Breast epithelium (tissue), 4 donors: ENCODE measurements at regions not wholly inside any gene's neighbourhood (a gene's known extent, or its start where the extent isn't known, plus 50 kb on each side); places are given as distances from the start of the nearest gene placed in this dataset.

Experiments
- DNase-seq, 2 donors: peaks; one replicate each; pipeline ENCODE4 v3.0.0-alpha.2; 2019; ENCODE audit warnings: low spot score in 2 of 2
- H3K27ac ChIP-seq, 2 donors: fragments of 200-600 bp; sonication (generic) in 1 of 2; one replicate each; pipeline ENCODE4 v1.5.1; 2016 to 2019; ENCODE audit warnings: mild to moderate bottlenecking in 1 of 2
- H3K27me3 ChIP-seq, 2 donors: fragments of 200-600 bp; sonication (generic) in 1 of 2; one replicate each; pipeline versions ENCODE4 v1.5.1 to v1.6.0; 2017 to 2019; ENCODE audit warnings: control low read depth in 1 of 2, mild to moderate bottlenecking in 1 of 2
- H3K36me3 ChIP-seq: fragments of 200-600 bp; one replicate; pipeline ENCODE4 v1.5.1; 2019
- H3K4me1 ChIP-seq, 2 donors: fragments of 200-600 bp; sonication (generic); one replicate each; pipeline ENCODE4 v1.5.1; 2016 to 2019; ENCODE audit warnings: control low read depth in 1 of 2
- H3K4me3 ChIP-seq, 3 donors: fragments of 200-600 bp; sonication (generic); 1 replicate in 2 of 3; 2 replicates in 1 of 3; pipeline ENCODE4 v1.5.1; 2016 to 2019; ENCODE audit warnings: mild to moderate bottlenecking in 3 of 3, moderate library complexity in 2 of 3
- H3K9me3 ChIP-seq, 2 donors: fragments of 200-600 bp; sonication (generic) in 1 of 2; one replicate each; pipeline ENCODE4 v1.5.1; 2016 to 2019; ENCODE audit warnings: control low read depth in 1 of 2
- POLR2A ChIP-seq: fragments of 450-650 bp; IDR thresholded peaks from one replicate; pipeline ENCODE4 v1.6.1; 2016; ENCODE audit warnings: antibody characterized with exemption, mild to moderate bottlenecking, moderate library complexity
- POLR2AphosphoS5 ChIP-seq, 3 donors: sonication (generic); formaldehyde crosslinking; IDR thresholded peaks; one replicate each; pipeline ENCODE4 v1.6.1; 2017; ENCODE audit warnings: antibody characterized with exemption in 3 of 3
- intact Hi-C: fragments of 100-400 bp; cut with DNase I; formaldehyde crosslinking; loops from one replicate; pipeline ENCODE4 v1.15.1; 2023; ENCODE audit warnings: low total_unique reads
- TF ChIP-seq, protein P1 (sequence below), 3 donors: fragments of 450-650 bp; IDR thresholded peaks; one replicate each; pipeline ENCODE4 v1.5.1; 2016 to 2017; ENCODE audit warnings: antibody characterized with exemption in 3 of 3, mild to moderate bottlenecking in 3 of 3, moderate library complexity in 3 of 3

DNA sequence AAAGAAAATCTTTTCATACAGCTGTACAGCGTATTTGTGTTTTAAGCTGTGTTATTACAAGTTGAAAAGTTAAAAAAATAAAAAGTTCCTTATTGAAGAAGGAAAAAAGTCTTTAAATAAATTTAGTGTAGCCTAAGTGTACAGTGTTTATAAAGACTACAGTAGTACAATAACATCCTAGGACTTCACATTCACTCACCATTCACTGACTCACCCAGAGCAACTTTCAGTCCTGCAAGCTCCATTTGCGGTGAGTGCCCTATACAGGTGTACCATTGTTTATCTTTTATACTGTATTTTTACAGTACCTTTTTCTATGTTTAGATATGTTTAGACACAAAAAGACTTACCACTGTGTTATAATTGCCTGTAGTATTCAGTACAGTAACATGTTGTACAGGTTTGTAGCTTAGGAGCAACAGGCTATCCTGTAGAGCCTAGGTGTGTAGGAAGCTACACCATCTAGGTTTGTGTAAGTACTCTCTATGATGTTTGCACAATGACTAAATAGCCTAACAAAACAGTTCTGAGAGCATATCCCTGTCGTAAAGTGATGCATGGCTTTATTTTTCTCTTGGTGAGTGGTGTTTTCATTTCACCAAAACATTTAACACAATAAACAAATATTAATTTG lies 275.2 kb downstream of the DACT1 start:
- H3K9me3 ChIP-seq = no peaks in the 10 kb centered on the region
- no peak for DNase-seq
- H3K27ac ChIP-seq = no peak overlapping the region
- intact Hi-C loops = no loop called here
- H3K36me3 ChIP-seq = no peaks in the 10 kb centered on the region
- TF ChIP-seq, protein P1, sequence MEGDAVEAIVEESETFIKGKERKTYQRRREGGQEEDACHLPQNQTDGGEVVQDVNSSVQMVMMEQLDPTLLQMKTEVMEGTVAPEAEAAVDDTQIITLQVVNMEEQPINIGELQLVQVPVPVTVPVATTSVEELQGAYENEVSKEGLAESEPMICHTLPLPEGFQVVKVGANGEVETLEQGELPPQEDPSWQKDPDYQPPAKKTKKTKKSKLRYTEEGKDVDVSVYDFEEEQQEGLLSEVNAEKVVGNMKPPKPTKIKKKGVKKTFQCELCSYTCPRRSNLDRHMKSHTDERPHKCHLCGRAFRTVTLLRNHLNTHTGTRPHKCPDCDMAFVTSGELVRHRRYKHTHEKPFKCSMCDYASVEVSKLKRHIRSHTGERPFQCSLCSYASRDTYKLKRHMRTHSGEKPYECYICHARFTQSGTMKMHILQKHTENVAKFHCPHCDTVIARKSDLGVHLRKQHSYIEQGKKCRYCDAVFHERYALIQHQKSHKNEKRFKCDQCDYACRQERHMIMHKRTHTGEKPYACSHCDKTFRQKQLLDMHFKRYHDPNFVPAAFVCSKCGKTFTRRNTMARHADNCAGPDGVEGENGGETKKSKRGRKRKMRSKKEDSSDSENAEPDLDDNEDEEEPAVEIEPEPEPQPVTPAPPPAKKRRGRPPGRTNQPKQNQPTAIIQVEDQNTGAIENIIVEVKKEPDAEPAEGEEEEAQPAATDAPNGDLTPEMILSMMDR (IDR thresholded peaks at IDR 0.05) = no peak
- TF ChIP-seq POLR2AphosphoS5 (IDR thresholded peaks at IDR 0.05) (no peak), POLR2A (no peak)
- no peak overlapping the region for H3K4me3 ChIP-seq
- H3K27me3 ChIP-seq = no peaks in the 10 kb centered on the region
- H3K4me1 ChIP-seq = no peaks in the 10 kb centered on the region

DNA sequence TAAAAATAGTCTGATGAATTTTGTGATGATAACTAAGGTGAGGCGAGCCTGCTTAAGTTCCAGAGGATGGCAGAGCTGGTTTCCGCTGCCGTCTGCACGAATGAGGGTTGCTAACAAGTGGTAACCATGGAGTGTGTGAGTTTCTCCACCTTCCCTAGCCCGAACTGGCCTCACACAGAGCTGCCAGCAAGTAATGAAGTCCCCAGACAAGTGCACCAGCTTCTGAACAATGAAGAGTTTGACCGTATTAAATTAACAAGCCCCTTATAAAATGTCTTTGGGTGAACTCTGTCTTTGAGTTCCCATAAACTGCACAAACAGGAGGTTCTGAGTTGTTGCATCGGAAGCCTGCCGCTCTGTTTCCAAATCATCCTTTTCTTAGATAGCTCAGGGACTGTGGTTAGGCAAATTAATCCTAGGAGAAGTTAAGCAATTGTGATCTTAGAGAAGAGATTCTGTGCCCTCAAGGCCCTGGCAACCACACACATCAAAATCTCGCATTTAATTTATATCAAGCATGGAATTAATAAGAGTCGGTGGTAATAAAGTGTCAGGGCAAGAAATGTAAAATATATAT lies 274.1 kb upstream of the DAAM1 start:
- no peak for DNase-seq
- Histone ChIP-seq H3K4me3 (no peak overlapping the region), H3K9me3 (no peaks in the 10 kb centered on the region), H3K36me3 (no peaks in the 10 kb centered on the region), H3K27me3 (no peaks in the 10 kb centered on the region), H3K4me1 (no peaks in the 10 kb centered on the region), H3K27ac (no peak overlapping the region)
- no peak for TF ChIP-seq POLR2AphosphoS5 (IDR thresholded peaks at IDR 0.05)
- TF ChIP-seq, protein P1 (IDR thresholded peaks at IDR 0.05) = no peak
- TF ChIP-seq POLR2A = no peak
- intact Hi-C loops = no loop called here

DNA sequence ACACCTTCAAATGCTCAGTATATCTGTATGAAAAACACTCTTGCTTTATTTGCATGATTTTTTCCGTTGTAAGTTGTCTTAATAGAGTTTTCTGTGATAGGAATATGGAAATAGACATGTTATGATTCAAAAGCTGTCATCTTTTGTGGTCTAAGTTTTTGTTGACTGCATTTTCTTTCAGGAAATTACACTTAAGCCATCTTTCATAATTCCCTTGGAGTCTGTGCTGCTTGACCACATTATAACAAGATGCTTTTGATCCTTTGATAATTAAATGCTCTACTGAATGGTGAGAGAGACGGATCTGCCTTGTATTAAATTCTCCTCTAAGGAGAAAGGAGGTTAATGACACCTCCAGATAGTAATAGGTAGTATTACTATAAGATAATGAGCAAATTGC lies 272.8 kb upstream of the DAAM1 start:
- no peak overlapping the region for H3K27ac ChIP-seq
- H3K4me3 ChIP-seq = no peak overlapping the region
- TF ChIP-seq POLR2A (no peak), POLR2AphosphoS5 (IDR thresholded peaks at IDR 0.05) (no peak)
- TF ChIP-seq, protein P1 (IDR thresholded peaks at IDR 0.05) = no peak
- intact Hi-C loops = no loop called here
- no peaks in the 10 kb centered on the region for H3K36me3 ChIP-seq
- H3K4me1 ChIP-seq = no peaks in the 10 kb centered on the region
- no peaks in the 10 kb centered on the region for H3K9me3 ChIP-seq
- H3K27me3 ChIP-seq = no peaks in the 10 kb centered on the region
- DNase-seq = no peak

DNA sequence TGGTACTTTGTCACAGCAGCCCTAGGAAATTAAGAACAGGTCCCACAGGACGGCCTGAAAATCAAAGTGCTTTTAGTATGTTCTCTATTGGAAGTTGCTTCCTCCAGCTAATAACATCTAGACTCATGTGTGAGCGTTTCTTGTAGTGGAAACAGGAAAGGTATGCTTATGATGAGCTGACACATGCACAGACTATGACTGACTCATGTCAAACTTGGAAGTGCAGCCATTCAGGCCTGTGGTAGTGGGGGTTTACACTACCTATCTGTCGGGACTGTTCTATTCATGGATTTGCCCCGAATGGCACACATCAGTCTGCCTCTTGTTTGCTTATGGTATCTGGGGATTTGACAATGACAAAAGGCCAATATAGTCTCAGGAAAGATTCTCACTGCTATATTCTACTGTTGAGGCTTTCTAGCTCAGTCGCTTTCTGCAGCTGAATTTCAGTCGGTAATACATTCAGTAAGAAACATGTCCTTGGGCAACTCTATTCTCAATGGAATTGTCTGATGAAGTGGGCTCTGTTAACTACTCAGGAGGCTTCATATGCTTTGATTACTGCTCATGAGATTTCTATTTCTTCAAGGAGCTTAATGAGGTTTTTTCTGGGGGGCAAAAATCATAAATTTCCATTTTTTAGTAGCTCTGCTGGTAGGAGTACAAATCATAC lies 270.3 kb upstream of the DAAM1 start:
- intact Hi-C loops = no loop called here
- Histone ChIP-seq H3K27me3 (no peaks in the 10 kb centered on the region), H3K4me1 (no peaks in the 10 kb centered on the region), H3K4me3 (no peak overlapping the region), H3K9me3 (no peaks in the 10 kb centered on the region), H3K36me3 (no peaks in the 10 kb centered on the region), H3K27ac (no peak overlapping the region)
- no peak for DNase-seq
- TF ChIP-seq, protein P1 (IDR thresholded peaks at IDR 0.05) = no peak
- TF ChIP-seq POLR2AphosphoS5 (IDR thresholded peaks at IDR 0.05) = no peak
- no peak for TF ChIP-seq POLR2A

DNA sequence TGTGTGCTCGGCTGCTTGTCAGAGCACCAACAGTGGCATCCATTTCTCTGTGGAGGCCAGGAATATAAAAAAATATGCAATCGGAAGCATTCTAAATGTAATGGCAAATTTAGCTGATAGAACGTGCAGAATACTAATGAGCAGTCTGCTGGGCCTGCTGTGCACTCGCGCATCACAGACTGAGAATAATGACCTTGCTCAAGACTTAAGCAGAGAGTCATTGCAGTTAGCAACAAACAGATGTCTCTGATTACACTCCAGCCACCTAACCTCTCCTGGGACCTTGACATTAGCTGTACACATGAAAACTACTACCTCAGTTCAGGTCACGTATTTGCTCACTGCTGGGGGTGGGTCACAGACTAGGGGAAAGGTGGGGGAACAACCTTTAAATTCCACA lies 269.2 kb upstream of the DAAM1 start:
- H3K27ac ChIP-seq = no peak overlapping the region
- no peaks in the 10 kb centered on the region for H3K4me1 ChIP-seq
- DNase-seq = no peak
- no peaks in the 10 kb centered on the region for H3K9me3 ChIP-seq
- H3K36me3 ChIP-seq = no peaks in the 10 kb centered on the region
- intact Hi-C loops = no loop called here
- TF ChIP-seq, protein P1 (IDR thresholded peaks at IDR 0.05) = no peak
- TF ChIP-seq POLR2AphosphoS5 (IDR thresholded peaks at IDR 0.05) = no peak
- TF ChIP-seq POLR2A = no peak
- H3K27me3 ChIP-seq = no peaks in the 10 kb centered on the region
- no peak overlapping the region for H3K4me3 ChIP-seq
